Ishikawa (cell line): ENCODE measurements at regions not wholly inside any gene's neighbourhood (a gene's known extent, or its start where the extent isn't known, plus 50 kb on each side); places are given as distances from the start of the nearest gene placed in this dataset.

ENCODE experiments used
- CEBPB ChIP-seq: IDR thresholded peaks from 2 replicates; pipeline ENCODE4 v1.6.1; 2012
- CREB1 ChIP-seq: IDR thresholded peaks from 2 replicates; pipeline ENCODE4 v1.6.1; 2012; ENCODE audit warnings: low read depth
- EGR1 ChIP-seq: IDR thresholded peaks from 2 replicates; pipeline ENCODE4 v1.6.1; 2012
- EP300 ChIP-seq: IDR thresholded peaks from 2 replicates; pipeline ENCODE4 v1.6.1; 2012; ENCODE audit warnings: borderline replicate concordance
- MAX ChIP-seq: IDR thresholded peaks from 2 replicates; pipeline ENCODE4 v1.6.1; 2012
- NFIC ChIP-seq: IDR thresholded peaks from 2 replicates; pipeline ENCODE4 v1.6.1; 2012
- REST ChIP-seq: IDR thresholded peaks from 2 replicates; pipeline ENCODE4 v1.6.1; 2012; ENCODE audit warnings: low read depth, mild to moderate bottlenecking
- TAF1 ChIP-seq: IDR thresholded peaks from 2 replicates; pipeline ENCODE4 v1.6.1; 2012; ENCODE audit warnings: low read depth, mild to moderate bottlenecking
- USF1 ChIP-seq: IDR thresholded peaks from 2 replicates; pipeline ENCODE4 v1.6.1; 2012
- YY1 ChIP-seq: IDR thresholded peaks from 2 replicates; pipeline ENCODE4 v1.6.1; 2012; ENCODE audit warnings: low read depth
- ZBTB7A ChIP-seq: IDR thresholded peaks from 2 replicates; pipeline ENCODE4 v1.6.1; 2012; ENCODE audit warnings: low read depth

- TF ChIP-seq EGR1 (no peak), CEBPB (no peak), EP300 (no peak), USF1 (no peak), TAF1 (no peak), CREB1 (no peak), REST (no peak), MAX (no peak), YY1 (no peak), ZBTB7A (no peak), NFIC (no peak)
These were observed 87.0 kb upstream of the RSPO3 start for GRCh38 chr6:127031511-127031910.
